T-cell (primary cell): ENCODE measurements at regions not wholly inside any gene's neighbourhood (a gene's known extent, or its start where the extent isn't known, plus 50 kb on each side); places are given as distances from the start of the nearest gene placed in this dataset.

Experiments
- ATAC-seq, 4 experiments: fragments of 200-7000 bp in 3 of 4; fragments of 150-1000 bp in 1 of 4; cut with Tn5 transposase; replicated peaks in 1 of 4; 1 replicate in 3 of 4; 2 replicates in 1 of 4; pipeline ENCODE4 v1.10.0; 2021; ENCODE audit warnings: moderate library complexity in 3 of 4, mild to moderate bottlenecking in 2 of 4, moderate number of reproducible peaks in 1 of 4
- CTCF ChIA-PET, 2 donors: fragments of 300-600 bp; sonication (Branson Sonifier 250); formaldehyde crosslinking; loops; one replicate each; lab custom pipeline; 2022; ENCODE audit warnings: antibody characterized with exemption in 2 of 2; lab: Charles Lee
- POLR2A ChIA-PET, 2 donors: fragments of 300-600 bp; sonication (Branson Sonifier 250); formaldehyde crosslinking; loops; one replicate each; lab custom pipeline; 2022; ENCODE audit warnings: antibody characterized with exemption in 2 of 2; lab: Charles Lee
- DNase-seq, 35 experiments: peaks; one replicate each; pipeline versions ENCODE4 v3.0.0 to v3.0.0-alpha.2; 2013 to 2023
- H3K27ac ChIP-seq: one replicate; pipeline ENCODE4 v1.5.1; 2013; ENCODE audit warnings: low read length
- H3K27me3 ChIP-seq, 2 experiments: replicated peaks in 1 of 2; 1 replicate in 1 of 2; 2 replicates in 1 of 2; pipeline versions ENCODE4 v1.6.1 to v1.7.0; 2013; ENCODE audit warnings: low read length in 1 of 2, mixed read lengths in 1 of 2; ENCODE audit not compliant: control insufficient read depth in 2 of 2, insufficient read depth in 2 of 2; ENCODE audit errors: extremely low read depth in 1 of 2
- H3K36me3 ChIP-seq, 2 donors: 1 replicate in 1 of 2; 2 replicates in 1 of 2; pipeline versions ENCODE4 v1.6.1 to v1.7.0; 2013; ENCODE audit warnings: low read length in 1 of 2; ENCODE audit not compliant: control insufficient read depth in 2 of 2, insufficient read depth in 1 of 2; ENCODE audit errors: extremely low read depth in 1 of 2
- H3K4me1 ChIP-seq, 2 experiments: 1 replicate in 1 of 2; 2 replicates in 1 of 2; pipeline versions ENCODE4 v1.6.1 to v1.7.0; 2013; ENCODE audit warnings: low read length in 2 of 2, mixed read lengths in 1 of 2; ENCODE audit not compliant: insufficient read depth in 2 of 2, control insufficient read depth in 1 of 2; ENCODE audit errors: extremely low read depth in 1 of 2
- H3K4me3 ChIP-seq, 2 donors: 1 replicate in 1 of 2; 2 replicates in 1 of 2; pipeline versions ENCODE4 v1.5.1 to v1.7.0; 2013; ENCODE audit warnings: mild to moderate bottlenecking in 2 of 2, low read length in 1 of 2, moderate library complexity in 1 of 2; ENCODE audit not compliant: control insufficient read depth in 1 of 2; ENCODE audit errors: extremely low read depth in 1 of 2
- H3K9me3 ChIP-seq: 2 replicates; pipeline ENCODE4 v1.7.0; 2013
- H3K27ac Mint-ChIP-seq, 2 donors: one replicate each; pipeline ENCODE4 v1.8.0; 2020 to 2021; ENCODE audit warnings: mild to moderate bottlenecking in 2 of 2, mixed read lengths in 2 of 2
- H3K27me3 Mint-ChIP-seq, 2 donors: one replicate each; pipeline ENCODE4 v1.8.0; 2021 to 2022; ENCODE audit warnings: mixed read lengths in 2 of 2
- H3K36me3 Mint-ChIP-seq: one replicate; pipeline ENCODE4 v1.8.0; 2021; ENCODE audit warnings: mixed read lengths
- H3K4me1 Mint-ChIP-seq, 3 donors: one replicate each; pipeline ENCODE4 v1.8.0; 2020 to 2022; ENCODE audit warnings: mixed read lengths in 3 of 3, mild to moderate bottlenecking in 1 of 3
- H3K4me3 Mint-ChIP-seq, 3 donors: one replicate each; pipeline ENCODE4 v1.8.0; 2020 to 2022; ENCODE audit warnings: mild to moderate bottlenecking in 3 of 3, mixed read lengths in 3 of 3, moderate library complexity in 3 of 3
- H3K9me3 Mint-ChIP-seq, 3 donors: one replicate each; pipeline ENCODE4 v1.8.0; 2020 to 2022; ENCODE audit warnings: mixed read lengths in 3 of 3
- WGBS: methylation state at CpG from one replicate; pipeline ENCODE4 v1.1.5; 2013; ENCODE audit warnings: missing lambda C conversion rate; ENCODE audit not compliant: insufficient coverage; 5-methylcytosine and 5-hydroxymethylcytosine counted together

- Mint-ChIP-seq H3K27me3 (peaks cover 21 to 25% of the 10 kb centered on the region in 2 donors), H3K4me3 (no peak overlapping the region), H3K36me3 (no peaks in the 10 kb centered on the region), H3K9me3 (no peaks in the 10 kb centered on the region), H3K4me1 (no peaks in the 10 kb centered on the region), H3K27ac (no peak overlapping the region)
- Histone ChIP-seq H3K4me3 (no peak overlapping the region), H3K27ac (no peak overlapping the region), H3K27me3 (peaks cover 2 to 4% of the 10 kb centered on the region in 2 experiments), H3K9me3 (no peaks in the 10 kb centered on the region), H3K4me1 (no peaks in the 10 kb centered on the region), H3K36me3 (no peaks in the 10 kb centered on the region)
- no peak for ATAC-seq
- CTCF ChIA-PET, result no interaction called here
- POLR2A ChIA-PET, result no interaction called here
- DNase-seq, result no peak
- 92% methylated on average over 2 of the region's 2 CpGs for WGBS
Observed at GRCh38 chr14:56027916-56028712, 90.1 kb upstream of the PELI2 start.

DNA sequence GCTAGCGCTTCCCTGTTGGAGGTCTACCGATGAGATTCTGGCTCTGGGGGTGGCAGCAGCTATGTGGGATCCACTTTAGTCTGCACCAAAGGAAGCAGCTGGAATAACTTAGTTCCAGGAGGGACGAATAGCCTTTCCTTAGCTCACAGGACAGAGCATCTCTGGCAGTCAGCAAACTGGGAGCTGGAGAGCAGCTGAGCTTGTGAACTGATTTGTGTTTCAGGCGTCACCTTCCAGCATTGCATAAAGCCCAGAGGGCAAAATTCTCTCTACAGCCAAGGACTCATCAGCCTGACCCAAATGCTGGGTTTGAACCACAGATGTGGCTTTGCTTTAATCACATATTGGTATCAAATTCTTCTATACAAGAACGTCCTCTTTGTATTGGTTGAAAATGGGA is 81.9 kb upstream of the PELI2 start:
- WGBS, result 64% methylated on average over 3 of the region's 5 CpGs
- no peak overlapping the region for H3K4me3 Mint-ChIP-seq
- no peaks in the 10 kb centered on the region for H3K36me3 ChIP-seq
- H3K27me3 ChIP-seq, result no peaks in the 10 kb centered on the region
- H3K4me3 ChIP-seq, result no peak overlapping the region
- H3K9me3 Mint-ChIP-seq, result no peaks in the 10 kb centered on the region
- no peak overlapping the region for H3K27ac Mint-ChIP-seq
- H3K9me3 ChIP-seq, result no peaks in the 10 kb centered on the region
- no peaks in the 10 kb centered on the region for H3K4me1 Mint-ChIP-seq
- POLR2A ChIA-PET, result no interaction called here
- CTCF ChIA-PET, result no interaction called here
- H3K27ac ChIP-seq, result no peak overlapping the region
- ATAC-seq (no peak), DNase-seq (no peak)
- H3K36me3 Mint-ChIP-seq, result no peaks in the 10 kb centered on the region
- no peaks in the 10 kb centered on the region for H3K4me1 ChIP-seq
- H3K27me3 Mint-ChIP-seq, result peaks cover 16% of the 10 kb centered on the region in 2 donors

- H3K27ac Mint-ChIP-seq, result no peak overlapping the region
- H3K27me3 Mint-ChIP-seq, result peaks cover 21 to 31% of the 10 kb centered on the region in 2 donors
- no peaks in the 10 kb centered on the region for H3K9me3 Mint-ChIP-seq
- CTCF ChIA-PET, result interaction anchor here in 1 of 2 donors (0.5 kb wide), 1 partner anchor 16 kb away, joined by 3 read pairs; no protein-coding TSS in a partner anchor
- H3K36me3 ChIP-seq, result no peaks in the 10 kb centered on the region
- H3K4me1 Mint-ChIP-seq, result no peaks in the 10 kb centered on the region
- no peaks in the 10 kb centered on the region for H3K36me3 Mint-ChIP-seq
- no peak overlapping the region for H3K4me3 ChIP-seq
- no peaks in the 10 kb centered on the region for H3K9me3 ChIP-seq
- H3K27me3 ChIP-seq, result peaks cover 0 to 4% of the 10 kb centered on the region in 2 experiments
- H3K4me1 ChIP-seq, result no peaks in the 10 kb centered on the region
- DNase-seq (no peak), ATAC-seq (no peak)
- WGBS, result no CpG with 5 or more reads among the region's 2 CpGs
- POLR2A ChIA-PET, result no interaction called here
- H3K27ac ChIP-seq, result no peak overlapping the region
- no peak overlapping the region for H3K4me3 Mint-ChIP-seq
Observed at GRCh38 chr14:56040121-56040520, 78.1 kb upstream of the PELI2 start.

DNA sequence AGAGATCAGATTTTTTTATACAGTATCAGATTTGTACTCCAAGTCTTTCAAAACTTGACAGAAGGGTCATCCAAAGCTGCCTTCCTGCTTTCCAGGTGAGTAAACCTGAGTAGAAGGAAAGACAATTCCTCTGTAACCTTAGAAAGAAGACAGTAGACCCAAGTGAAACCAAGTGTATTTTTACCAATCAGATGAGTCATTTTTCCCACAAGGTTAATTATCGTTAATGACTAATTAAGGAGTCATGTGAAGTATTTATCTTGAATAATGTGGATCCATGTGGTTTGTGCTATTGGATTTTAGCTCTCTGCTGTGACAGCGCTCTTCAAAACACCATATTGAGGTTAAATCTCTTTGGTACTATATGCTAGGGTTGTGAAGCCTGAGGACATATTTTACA is 74.0 kb upstream of the PELI2 start:
- H3K4me1 ChIP-seq, result no peaks in the 10 kb centered on the region
- ATAC-seq (no peak), DNase-seq (no peak)
- H3K4me3 ChIP-seq, result no peak overlapping the region
- Mint-ChIP-seq H3K4me1 (no peaks in the 10 kb centered on the region), H3K36me3 (no peaks in the 10 kb centered on the region), H3K27ac (no peak overlapping the region), H3K9me3 (no peaks in the 10 kb centered on the region), H3K4me3 (no peak overlapping the region), H3K27me3 (peaks cover 8 to 18% of the 10 kb centered on the region in 2 donors)
- ChIA-PET POLR2A (no interaction called here), CTCF (no interaction called here)
- H3K36me3 ChIP-seq, result no peaks in the 10 kb centered on the region
- H3K9me3 ChIP-seq, result no peaks in the 10 kb centered on the region
- 100% methylated on average over 1 of the region's 2 CpGs for WGBS
- no peak overlapping the region for H3K27ac ChIP-seq
- H3K27me3 ChIP-seq, result peaks cover 0 to 4% of the 10 kb centered on the region in 2 experiments

GRCh38 chr14:56046546-56046945 is 71.7 kb upstream of the PELI2 start:
- DNase-seq (no peak), ATAC-seq (no peak)
- no peaks in the 10 kb centered on the region for H3K36me3 Mint-ChIP-seq
- no peaks in the 10 kb centered on the region for H3K9me3 Mint-ChIP-seq
- WGBS, result no CpG with 5 or more reads among the region's 1 CpG
- Histone ChIP-seq H3K4me3 (no peak overlapping the region), H3K4me1 (no peaks in the 10 kb centered on the region), H3K36me3 (no peaks in the 10 kb centered on the region), H3K9me3 (no peaks in the 10 kb centered on the region), H3K27ac (no peak overlapping the region), H3K27me3 (peaks cover 0 to 4% of the 10 kb centered on the region in 2 experiments)
- ChIA-PET POLR2A (no interaction called here), CTCF (no interaction called here)
- H3K4me3 Mint-ChIP-seq, result no peak overlapping the region
- peaks cover 8 to 15% of the 10 kb centered on the region in 2 donors for H3K27me3 Mint-ChIP-seq
- H3K27ac Mint-ChIP-seq, result no peak overlapping the region
- no peaks in the 10 kb centered on the region for H3K4me1 Mint-ChIP-seq

DNA sequence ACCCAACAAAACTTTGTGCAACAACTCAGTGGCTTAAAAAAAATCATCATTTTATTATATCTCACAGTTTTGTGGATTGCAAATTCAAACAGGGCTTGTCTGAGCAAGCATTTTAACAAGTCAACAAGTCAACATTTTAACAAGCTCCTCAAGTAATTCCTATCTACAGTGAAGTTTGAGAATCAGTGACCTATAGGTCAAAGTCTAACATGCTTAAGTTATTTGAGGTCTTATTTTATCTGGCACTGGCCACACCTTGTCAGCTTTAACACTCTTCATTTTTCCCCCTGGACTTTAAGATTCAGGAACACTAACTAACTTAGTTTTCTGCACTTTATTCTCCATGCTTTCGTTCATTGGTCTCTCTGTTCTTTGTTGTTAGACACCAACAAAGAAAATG is 71.2 kb upstream of the PELI2 start:
- peaks cover 8 to 13% of the 10 kb centered on the region in 2 donors for H3K27me3 Mint-ChIP-seq
- Histone ChIP-seq H3K4me3 (no peak overlapping the region), H3K27me3 (peaks cover 0 to 4% of the 10 kb centered on the region in 2 experiments), H3K9me3 (no peaks in the 10 kb centered on the region), H3K27ac (no peak overlapping the region), H3K36me3 (no peaks in the 10 kb centered on the region), H3K4me1 (no peaks in the 10 kb centered on the region)
- no peaks in the 10 kb centered on the region for H3K36me3 Mint-ChIP-seq
- ATAC-seq, result no peak
- no peak overlapping the region for H3K27ac Mint-ChIP-seq
- H3K4me3 Mint-ChIP-seq, result no peak overlapping the region
- H3K9me3 Mint-ChIP-seq, result no peaks in the 10 kb centered on the region
- ChIA-PET CTCF (no interaction called here), POLR2A (no interaction called here)
- no peaks in the 10 kb centered on the region for H3K4me1 Mint-ChIP-seq
- no peak for DNase-seq
- no CpG with 5 or more reads among the region's 1 CpG for WGBS
